ENCODE measurements at regions not wholly inside any gene's neighbourhood (a gene's known extent, or its start where the extent isn't known, plus 50 kb on each side); places are given as distances from the start of the nearest gene placed in this dataset.

DNA sequence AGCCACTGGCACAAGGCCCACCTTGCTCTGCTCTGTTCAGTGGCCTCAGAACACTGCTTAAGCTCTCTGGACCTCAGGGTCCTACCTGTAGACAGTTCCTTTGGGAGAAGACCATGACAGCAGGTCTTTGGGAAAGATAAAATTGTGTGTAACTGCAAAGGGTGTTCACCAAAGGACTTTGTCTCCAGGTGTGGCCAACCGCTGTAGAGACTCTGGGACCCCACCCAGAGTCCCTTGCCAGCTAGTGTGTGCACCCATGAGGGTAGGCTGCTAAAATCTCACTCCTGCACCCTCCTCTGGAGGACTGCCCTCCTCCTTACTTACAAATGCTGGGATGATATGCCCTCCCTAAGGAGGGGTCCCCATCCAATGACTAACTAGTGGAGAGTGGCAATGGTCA, 211.2 kb downstream of the TSHZ3 start:
- Histone ChIP-seq H3K27me3 (replicated peaks; ENCODE audit: insufficient read depth) (no peaks in the 10 kb centered on the region), H3K27ac (no peak overlapping the region), H3K9me3 (no peaks in the 10 kb centered on the region), H3K4me1 (replicated peaks) (no peaks in the 10 kb centered on the region), H3K4me3 (no peak overlapping the region), H3K36me3 (no peaks in the 10 kb centered on the region)
- no peak for DNase-seq (ENCODE audit: low spot score)
- intact Hi-C loops (cut with DNase I) = no loop called here
- WGBS = 100% methylated on average over 1 of the region's 1 CpG
- TF ChIP-seq POLR2AphosphoS5 (IDR thresholded peaks at IDR 0.05) (no peak), POLR2A (IDR thresholded peaks at IDR 0.05) (no peak)

DNA sequence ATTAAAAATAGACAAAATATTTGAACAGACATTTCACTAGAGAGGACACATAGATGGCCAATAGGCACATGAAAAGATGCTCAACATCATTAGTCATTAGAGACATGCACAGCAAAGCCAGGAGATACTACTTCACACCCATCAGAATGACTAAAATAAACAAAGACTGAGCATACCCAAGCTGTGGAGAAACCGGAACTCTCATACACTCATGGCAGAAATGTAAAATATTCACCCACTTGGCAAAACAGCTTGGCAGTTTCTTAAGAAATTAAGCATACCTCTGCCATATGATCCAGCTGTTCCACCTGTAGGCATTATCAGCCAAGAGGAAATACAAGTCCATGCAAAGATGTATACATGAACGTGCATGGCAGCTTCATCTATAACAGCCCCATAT, 213.4 kb downstream of the TSHZ3 start:
- no peak for TF ChIP-seq POLR2AphosphoS5 (IDR thresholded peaks at IDR 0.05)
- TF ChIP-seq, protein P1, sequence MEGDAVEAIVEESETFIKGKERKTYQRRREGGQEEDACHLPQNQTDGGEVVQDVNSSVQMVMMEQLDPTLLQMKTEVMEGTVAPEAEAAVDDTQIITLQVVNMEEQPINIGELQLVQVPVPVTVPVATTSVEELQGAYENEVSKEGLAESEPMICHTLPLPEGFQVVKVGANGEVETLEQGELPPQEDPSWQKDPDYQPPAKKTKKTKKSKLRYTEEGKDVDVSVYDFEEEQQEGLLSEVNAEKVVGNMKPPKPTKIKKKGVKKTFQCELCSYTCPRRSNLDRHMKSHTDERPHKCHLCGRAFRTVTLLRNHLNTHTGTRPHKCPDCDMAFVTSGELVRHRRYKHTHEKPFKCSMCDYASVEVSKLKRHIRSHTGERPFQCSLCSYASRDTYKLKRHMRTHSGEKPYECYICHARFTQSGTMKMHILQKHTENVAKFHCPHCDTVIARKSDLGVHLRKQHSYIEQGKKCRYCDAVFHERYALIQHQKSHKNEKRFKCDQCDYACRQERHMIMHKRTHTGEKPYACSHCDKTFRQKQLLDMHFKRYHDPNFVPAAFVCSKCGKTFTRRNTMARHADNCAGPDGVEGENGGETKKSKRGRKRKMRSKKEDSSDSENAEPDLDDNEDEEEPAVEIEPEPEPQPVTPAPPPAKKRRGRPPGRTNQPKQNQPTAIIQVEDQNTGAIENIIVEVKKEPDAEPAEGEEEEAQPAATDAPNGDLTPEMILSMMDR (IDR thresholded peaks at IDR 0.05) = no peak
- no peak for TF ChIP-seq POLR2A (IDR thresholded peaks at IDR 0.05)
- Histone ChIP-seq H3K27ac (no peak overlapping the region), H3K4me1 (replicated peaks) (no peaks in the 10 kb centered on the region), H3K36me3 (no peaks in the 10 kb centered on the region), H3K27me3 (replicated peaks; ENCODE audit: insufficient read depth) (no peaks in the 10 kb centered on the region), H3K9me3 (no peaks in the 10 kb centered on the region), H3K4me3 (no peak overlapping the region)
- intact Hi-C loops (cut with DNase I) = no loop called here
- WGBS = 40% methylated on average over 2 of the region's 2 CpGs
- DNase-seq (ENCODE audit: low spot score) = no peak

DNA sequence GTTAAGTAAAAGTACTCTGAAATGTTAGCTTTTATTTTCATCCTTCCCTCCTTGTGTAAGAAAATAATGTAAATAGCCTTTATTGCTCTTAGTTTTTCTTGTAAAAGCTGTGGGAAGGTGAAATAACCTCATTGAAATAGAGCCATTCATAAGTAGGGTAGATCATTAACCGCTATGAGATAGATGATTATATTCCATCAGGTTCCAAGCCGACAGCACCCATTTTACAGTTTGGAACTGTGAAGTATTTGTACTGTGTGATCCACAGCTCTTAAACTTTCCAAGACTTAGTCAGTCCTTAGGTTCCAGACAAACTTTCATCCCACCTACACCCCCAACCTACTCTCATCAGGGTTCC, 216.5 kb downstream of the TSHZ3 start:
- Histone ChIP-seq H3K36me3 (no peaks in the 10 kb centered on the region), H3K9me3 (no peaks in the 10 kb centered on the region), H3K4me1 (replicated peaks) (peaks cover 3% of the 10 kb centered on the region), H3K27me3 (replicated peaks; ENCODE audit: insufficient read depth) (no peaks in the 10 kb centered on the region), H3K27ac (no peak overlapping the region), H3K4me3 (no peak overlapping the region)
- no peak for DNase-seq (ENCODE audit: low spot score)
- 40% methylated on average over 2 of the region's 2 CpGs for WGBS
- intact Hi-C loops (cut with DNase I) = no loop called here
- TF ChIP-seq, protein P1 (IDR thresholded peaks at IDR 0.05) = no peak
- TF ChIP-seq POLR2A (IDR thresholded peaks at IDR 0.05) (no peak), POLR2AphosphoS5 (IDR thresholded peaks at IDR 0.05) (no peak)

DNA sequence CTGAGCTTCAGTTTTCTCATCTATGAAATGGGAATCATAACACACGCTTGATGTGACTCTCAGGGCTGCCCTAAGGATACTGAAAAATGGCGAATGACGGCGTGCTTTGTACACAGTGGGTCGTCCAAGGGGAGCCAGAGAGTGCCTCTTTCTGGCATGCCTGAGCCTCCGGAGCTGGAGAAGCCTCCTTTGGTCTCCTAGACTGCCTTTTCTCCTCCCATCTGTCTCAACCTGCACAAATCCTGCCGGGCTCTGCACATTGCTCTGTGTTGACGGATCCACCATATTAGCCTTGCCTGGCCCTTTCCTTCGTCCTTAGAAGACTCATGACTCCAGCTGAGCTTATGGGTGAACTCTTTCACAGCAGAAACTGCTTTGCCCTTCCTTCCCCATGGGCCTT, 220.9 kb downstream of the TSHZ3 start:
- intact Hi-C loops (cut with DNase I) = loop anchor here (10.0 kb wide), 1 partner anchor 227 kb away; no protein-coding TSS in a partner anchor
- Histone ChIP-seq H3K4me3 (no peak overlapping the region), H3K27ac (peak overlapping the region; percentile 53 to 60), H3K4me1 (replicated peaks) (peaks cover 4% of the 10 kb centered on the region), H3K36me3 (no peaks in the 10 kb centered on the region), H3K9me3 (no peaks in the 10 kb centered on the region), H3K27me3 (replicated peaks; ENCODE audit: insufficient read depth) (no peaks in the 10 kb centered on the region)
- no peak for DNase-seq (ENCODE audit: low spot score)
- WGBS = 95% methylated on average over 9 of the region's 9 CpGs
- no peak for TF ChIP-seq POLR2AphosphoS5 (IDR thresholded peaks at IDR 0.05)
- TF ChIP-seq, protein P1 (IDR thresholded peaks at IDR 0.05) = no peak
- TF ChIP-seq POLR2A (IDR thresholded peaks at IDR 0.05) = no peak

DNA sequence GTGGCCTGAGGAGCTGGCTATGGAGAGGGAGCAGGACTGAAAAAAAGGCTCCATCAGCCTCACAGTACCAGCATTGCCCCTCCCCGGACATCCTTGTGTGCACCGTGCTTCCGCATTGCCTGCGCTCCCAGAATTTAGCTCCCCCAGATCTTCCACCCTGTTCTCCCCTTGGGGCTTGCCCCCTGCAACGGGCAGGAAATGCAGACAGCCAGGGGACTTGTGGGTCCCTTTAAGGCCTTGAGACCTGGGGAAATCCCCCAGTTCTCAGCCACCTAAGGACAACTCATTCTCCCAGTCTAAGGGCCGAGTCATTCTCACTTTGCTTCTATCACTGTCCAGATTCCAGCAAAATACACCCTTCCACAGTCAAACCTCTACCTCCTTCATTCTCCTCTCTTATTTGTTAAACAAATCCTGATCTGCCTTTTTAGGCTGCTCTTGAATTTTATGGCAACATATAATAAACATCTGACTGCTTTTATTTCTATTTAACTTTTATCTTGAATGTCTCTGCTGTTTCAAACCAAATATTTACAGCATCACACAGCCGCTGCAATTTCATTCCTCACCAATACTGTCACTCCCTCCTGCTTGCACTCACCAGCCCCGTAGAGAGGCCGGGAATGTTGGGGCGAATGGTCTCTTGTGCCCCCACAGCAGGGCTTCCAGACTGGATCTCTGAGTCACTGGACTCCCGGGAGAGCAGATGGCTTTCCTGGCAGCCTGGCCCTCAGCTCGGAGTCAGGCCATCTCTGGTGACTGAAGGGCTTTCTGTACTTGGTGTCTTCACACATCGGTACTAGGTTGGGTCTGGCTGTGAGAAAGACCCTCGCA, 221.9 kb downstream of the TSHZ3 start:
- H3K4me3 ChIP-seq = no peak overlapping the region
- intact Hi-C loops (cut with DNase I) = loop anchor here (10.0 kb wide), 1 partner anchor 227 kb away; no protein-coding TSS in a partner anchor
- no peaks in the 10 kb centered on the region for H3K27me3 ChIP-seq (replicated peaks; ENCODE audit: insufficient read depth)
- peaks cover 4% of the 10 kb centered on the region for H3K4me1 ChIP-seq (replicated peaks)
- no peaks in the 10 kb centered on the region for H3K36me3 ChIP-seq
- 36% methylated on average over 14 of the region's 14 CpGs for WGBS
- TF ChIP-seq POLR2AphosphoS5 (IDR thresholded peaks at IDR 0.05) = peak; percentile 63
- TF ChIP-seq, protein P1 (IDR thresholded peaks at IDR 0.05) = no peak
- no peak for TF ChIP-seq POLR2A (IDR thresholded peaks at IDR 0.05)
- peak; percentile 36 for DNase-seq (ENCODE audit: low spot score)
- peak overlapping the region; percentile 53 to 60 for H3K27ac ChIP-seq
- H3K9me3 ChIP-seq = no peaks in the 10 kb centered on the region

Measured in prostate gland (tissue), 2 donors.